Calu3 (cell line): ENCODE measurements at regions not wholly inside any gene's neighbourhood (a gene's known extent, or its start where the extent isn't known, plus 50 kb on each side); places are given as distances from the start of the nearest gene placed in this dataset.
"Not testable (repeated sequence)": the region's sequence is repeated elsewhere in the genome, so short reads cannot be mapped to it uniquely, and the experiment has no call there.

Experiments used
- BruUV-seq: library from RNA; stranded (reverse); fragments of 400-500 nt; replicated peaks from 2 replicates; lab custom pipeline; 2021; lab: Mats Ljungman, UMichigan
- CTCF ChIA-PET: fragments of 300-600 bp; sonication (Branson Sonifier 250); formaldehyde crosslinking; loops from one replicate; lab custom pipeline; 2022; ENCODE audit warnings: antibody characterized with exemption; lab: Charles Lee
- DNase-seq: peaks from one replicate; pipeline ENCODE4 v3.0.0; 2022
- H3K27ac Mint-ChIP-seq: one replicate; pipeline ENCODE4 v1.8.0; 2022; ENCODE audit warnings: mixed read lengths; ENCODE audit not compliant: unreplicated experiment
- H3K27me3 Mint-ChIP-seq: one replicate; pipeline ENCODE4 v1.8.0; 2022; ENCODE audit warnings: mixed read lengths; ENCODE audit not compliant: unreplicated experiment
- H3K36me3 Mint-ChIP-seq: one replicate; pipeline ENCODE4 v1.8.0; 2022; ENCODE audit warnings: mild to moderate bottlenecking, moderate library complexity, mixed read lengths; ENCODE audit not compliant: insufficient read depth, unreplicated experiment
- H3K4me1 Mint-ChIP-seq: one replicate; pipeline ENCODE4 v1.8.0; 2022; ENCODE audit warnings: mild to moderate bottlenecking, low read depth, mixed read lengths; ENCODE audit not compliant: unreplicated experiment
- H3K4me3 Mint-ChIP-seq: one replicate; pipeline ENCODE4 v1.8.0; 2022; ENCODE audit warnings: mild to moderate bottlenecking, low read depth, moderate library complexity, mixed read lengths; ENCODE audit not compliant: unreplicated experiment
- H3K9me3 Mint-ChIP-seq: one replicate; pipeline ENCODE4 v1.8.0; 2022; ENCODE audit warnings: low read depth, mixed read lengths; ENCODE audit not compliant: unreplicated experiment
- intact Hi-C: fragments of 100-400 bp; cut with micrococcal nuclease; formaldehyde crosslinking; loops from one replicate; pipeline ENCODE4 v1.10.0; 2022; ENCODE audit not compliant: unreplicated experiment
- TF ChIP-seq, protein P1 (sequence below): fragments of 200-600 bp; IDR thresholded peaks from one replicate; pipeline ENCODE4 v1.8.0; 2022; ENCODE audit warnings: antibody characterized with exemption; ENCODE audit not compliant: unreplicated experiment

DNA sequence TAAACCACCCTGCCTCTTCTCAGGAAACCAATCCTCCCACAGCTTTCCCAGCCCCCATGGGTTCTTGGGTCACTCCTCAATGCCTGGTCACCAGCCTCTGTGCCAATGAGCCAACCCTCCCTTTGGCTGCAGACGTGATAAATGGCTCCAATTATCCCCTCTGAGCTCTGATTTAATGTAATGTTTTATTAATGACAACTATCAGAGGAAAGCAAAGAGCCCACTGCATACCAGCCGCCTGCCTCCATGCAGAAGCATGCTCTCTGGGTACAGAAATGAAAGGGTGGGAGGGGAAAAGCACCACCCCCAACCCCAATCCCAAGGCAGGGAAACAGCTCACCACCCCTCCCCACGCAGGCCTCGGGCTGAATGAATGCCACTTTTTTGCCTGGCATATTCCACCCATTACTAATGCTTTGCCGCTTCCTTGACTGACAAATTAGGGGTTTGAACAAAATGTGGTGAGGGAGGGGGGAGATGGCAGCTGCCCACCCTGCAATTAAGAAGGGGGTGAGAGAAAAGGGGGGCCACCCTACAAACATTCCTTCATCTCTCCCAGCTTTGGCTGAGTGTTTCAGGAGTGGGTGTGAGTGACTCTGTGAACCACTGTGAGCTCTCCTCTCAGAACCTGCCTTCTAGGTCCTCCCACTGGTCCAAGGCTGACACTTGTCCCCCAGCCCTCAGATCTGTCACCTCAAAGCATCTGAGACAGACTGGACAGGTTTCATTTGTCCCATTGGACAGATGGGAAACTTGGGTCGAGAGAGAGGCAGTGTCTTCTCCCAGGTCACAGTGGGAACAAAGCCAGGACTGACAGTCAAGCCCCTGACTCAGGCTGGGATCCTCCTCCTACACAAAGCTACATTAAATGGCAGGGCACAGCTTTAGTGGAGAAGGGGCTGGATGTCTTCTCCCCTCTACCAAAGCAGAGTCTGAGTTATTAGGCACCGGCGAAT, 161.5 kb downstream of the TMEM132E start:
- Mint-ChIP-seq H3K4me1 (no peaks in the 10 kb centered on the region), H3K36me3 (no peaks in the 10 kb centered on the region), H3K27ac (no peak overlapping the region), H3K4me3 (no peak overlapping the region), H3K9me3 (no peaks in the 10 kb centered on the region), H3K27me3 (no peaks in the 10 kb centered on the region)
- no TSS peak for BruUV-seq
- CTCF ChIA-PET, result interaction anchor here (0.6 kb wide), 1 partner anchor 15 kb away, joined by 7 read pairs; no protein-coding TSS in a partner anchor
- TF ChIP-seq, protein P1, sequence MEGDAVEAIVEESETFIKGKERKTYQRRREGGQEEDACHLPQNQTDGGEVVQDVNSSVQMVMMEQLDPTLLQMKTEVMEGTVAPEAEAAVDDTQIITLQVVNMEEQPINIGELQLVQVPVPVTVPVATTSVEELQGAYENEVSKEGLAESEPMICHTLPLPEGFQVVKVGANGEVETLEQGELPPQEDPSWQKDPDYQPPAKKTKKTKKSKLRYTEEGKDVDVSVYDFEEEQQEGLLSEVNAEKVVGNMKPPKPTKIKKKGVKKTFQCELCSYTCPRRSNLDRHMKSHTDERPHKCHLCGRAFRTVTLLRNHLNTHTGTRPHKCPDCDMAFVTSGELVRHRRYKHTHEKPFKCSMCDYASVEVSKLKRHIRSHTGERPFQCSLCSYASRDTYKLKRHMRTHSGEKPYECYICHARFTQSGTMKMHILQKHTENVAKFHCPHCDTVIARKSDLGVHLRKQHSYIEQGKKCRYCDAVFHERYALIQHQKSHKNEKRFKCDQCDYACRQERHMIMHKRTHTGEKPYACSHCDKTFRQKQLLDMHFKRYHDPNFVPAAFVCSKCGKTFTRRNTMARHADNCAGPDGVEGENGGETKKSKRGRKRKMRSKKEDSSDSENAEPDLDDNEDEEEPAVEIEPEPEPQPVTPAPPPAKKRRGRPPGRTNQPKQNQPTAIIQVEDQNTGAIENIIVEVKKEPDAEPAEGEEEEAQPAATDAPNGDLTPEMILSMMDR, result no peak
- DNase-seq, result no peak
- intact Hi-C loops, result no loop called here

DNA sequence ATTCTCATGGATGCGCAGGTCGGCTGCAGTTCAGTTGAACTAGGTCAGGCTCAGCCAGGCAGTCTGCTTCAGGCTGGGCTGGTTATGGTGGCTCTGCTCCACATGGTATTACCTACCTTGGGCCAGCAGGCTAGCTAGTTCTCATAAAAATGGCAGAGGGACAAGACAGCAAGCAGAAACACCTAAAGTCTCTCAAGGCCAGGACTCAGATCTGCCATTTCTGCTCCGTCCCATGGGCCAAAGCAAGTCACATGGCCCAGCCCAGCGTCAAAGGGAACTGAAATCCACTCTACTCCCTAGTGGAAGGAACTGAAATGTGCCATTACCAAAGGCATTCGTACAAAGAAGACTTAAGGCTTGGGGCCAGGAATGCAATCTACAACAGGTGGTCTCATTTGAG, 160.0 kb downstream of the TMEM132E start:
- Mint-ChIP-seq H3K36me3 (no peaks in the 10 kb centered on the region), H3K4me3 (no peak overlapping the region), H3K27ac (no peak overlapping the region), H3K9me3 (no peaks in the 10 kb centered on the region), H3K27me3 (no peaks in the 10 kb centered on the region), H3K4me1 (no peaks in the 10 kb centered on the region)
- intact Hi-C loops, result no loop called here
- BruUV-seq, result no TSS peak
- CTCF ChIA-PET, result interaction anchor here (0.6 kb wide), 1 partner anchor 65 kb away, joined by 4 read pairs; no protein-coding TSS in a partner anchor
- TF ChIP-seq, protein P1, result no peak
- DNase-seq, result no peak

DNA sequence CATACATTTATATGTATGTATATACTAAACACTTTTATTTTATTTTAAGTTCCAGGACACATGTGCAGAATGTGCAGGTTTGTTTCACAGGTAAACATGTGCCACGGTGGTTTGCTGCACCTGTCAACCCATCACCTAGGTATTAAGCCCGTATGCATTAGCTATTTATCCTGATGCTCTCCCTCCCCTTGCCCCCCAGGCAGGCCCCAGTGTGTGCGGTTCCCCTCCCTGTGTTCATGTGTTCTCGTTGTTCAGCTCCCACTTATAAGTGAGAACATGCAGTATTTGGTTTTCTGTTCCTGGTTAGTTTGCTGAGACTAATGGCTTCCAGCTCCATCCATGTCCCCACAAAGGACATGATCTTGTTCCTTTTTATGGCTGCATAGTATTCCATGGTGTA, 158.3 kb downstream of the TMEM132E start:
- intact Hi-C loops, BruUV-seq: not testable (repeated sequence)

DNA sequence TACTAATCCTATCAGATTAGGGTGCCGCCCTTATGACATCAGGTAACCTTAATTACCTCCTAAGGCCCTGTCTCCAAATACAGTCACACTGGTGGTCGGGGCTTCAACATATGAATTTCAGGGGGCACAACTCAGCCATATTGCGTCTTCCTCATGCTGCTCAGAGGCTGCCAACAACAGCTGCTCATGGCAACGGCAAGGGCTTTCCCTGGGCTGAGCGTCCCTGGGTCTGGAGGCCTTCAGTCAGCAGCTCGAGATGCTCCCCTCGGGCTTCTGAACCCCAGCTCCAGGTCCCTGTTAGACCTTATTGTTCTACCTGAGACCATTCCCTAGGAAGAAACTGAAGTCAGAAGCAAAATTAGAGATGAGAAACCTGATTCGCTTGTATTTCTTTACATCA, 157.2 kb downstream of the TMEM132E start:
- Mint-ChIP-seq H3K27me3 (no peaks in the 10 kb centered on the region), H3K36me3 (no peaks in the 10 kb centered on the region), H3K9me3 (peaks cover 3% of the 10 kb centered on the region), H3K4me1 (no peaks in the 10 kb centered on the region), H3K27ac (no peak overlapping the region), H3K4me3 (no peak overlapping the region)
- intact Hi-C loops, result no loop called here
- no peak for DNase-seq
- CTCF ChIA-PET, result no interaction called here
- TF ChIP-seq, protein P1, result no peak
- BruUV-seq, result no TSS peak

More for the DNA sequence above, 158.3 kb downstream of the TMEM132E start:
- H3K4me3 Mint-ChIP-seq, DNase-seq, H3K27ac Mint-ChIP-seq, CTCF ChIA-PET, H3K4me1 Mint-ChIP-seq, H3K27me3 Mint-ChIP-seq, H3K9me3 Mint-ChIP-seq, H3K36me3 Mint-ChIP-seq: not testable (repeated sequence)

DNA sequence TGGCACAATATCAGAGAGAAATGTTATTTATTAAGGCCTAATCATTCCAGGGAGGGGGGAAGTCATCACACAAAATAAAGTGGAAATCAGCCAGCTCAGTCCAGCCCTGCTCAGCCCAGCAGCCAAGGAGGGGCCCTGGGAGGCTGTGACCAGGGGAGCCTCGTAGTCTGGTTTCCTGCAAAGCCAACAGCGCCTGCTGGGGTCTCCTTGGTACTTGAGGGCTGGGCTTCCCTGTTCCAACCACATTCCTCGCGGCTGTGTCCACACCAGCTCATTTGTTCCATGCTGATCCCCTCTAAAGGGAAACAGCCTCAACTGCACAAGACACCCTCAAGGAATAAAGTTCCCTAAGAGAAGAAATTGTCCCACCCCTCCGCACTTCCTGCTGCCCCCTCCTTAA, 154.0 kb downstream of the TMEM132E start:
- no peak overlapping the region for H3K27ac Mint-ChIP-seq
- BruUV-seq, result no TSS peak
- CTCF ChIA-PET, result no interaction called here
- intact Hi-C loops, result no loop called here
- H3K4me3 Mint-ChIP-seq, result no peak overlapping the region
- TF ChIP-seq, protein P1, result no peak
- H3K27me3 Mint-ChIP-seq, result no peaks in the 10 kb centered on the region
- no peak for DNase-seq
- no peaks in the 10 kb centered on the region for H3K36me3 Mint-ChIP-seq
- H3K4me1 Mint-ChIP-seq, result no peaks in the 10 kb centered on the region
- H3K9me3 Mint-ChIP-seq, result peaks cover 6% of the 10 kb centered on the region
